ENCODE measurements at regions not wholly inside any gene's neighbourhood (a gene's known extent, or its start where the extent isn't known, plus 50 kb on each side); places are given as distances from the start of the nearest gene placed in this dataset.

- TF ChIP-seq ELF1 (IDR thresholded peaks at IDR 0.05) (no peak), TCF12 (IDR thresholded peaks at IDR 0.05) (peak; percentile 8; the same call in 1 of the 2 replicates)
- no peak overlapping the region for H3K4me3 ChIP-seq (ENCODE audit: low read depth in 2 of 2, low read length in 1 of 2)
- ChIA-PET POLR2A (no interaction called here), CTCF (interaction anchor here (1.0 kb wide), 1 partner anchor 22 kb away, joined by 3 read pairs; no protein-coding TSS in a partner anchor)
- H2AFZ ChIP-seq (ENCODE audit: low read depth): no peak overlapping the region
- no peak for DNase-seq
- H3K36me3 ChIP-seq (replicated peaks in 1 of 2; ENCODE audit: control insufficient read depth in 1 of 2, insufficient read depth in 2 of 2, low read length in 1 of 2): no peaks in the 10 kb centered on the region
- H3K9me3 ChIP-seq: no peaks in the 10 kb centered on the region
- no peaks in the 10 kb centered on the region for H4K20me1 ChIP-seq (ENCODE audit: insufficient read depth)
- no peak overlapping the region for H3K9ac ChIP-seq
- peaks cover 0 to 4% of the 10 kb centered on the region in 2 experiments; a peak in 1 of 4 replicates for H3K4me1 ChIP-seq (ENCODE audit: control insufficient read depth in 1 of 2, insufficient read depth in 2 of 2, low read depth in 1 of 2, low read length in 1 of 2)
- no peaks in the 10 kb centered on the region for H3K9me2 ChIP-seq
- H3K79me2 ChIP-seq (ENCODE audit: insufficient read depth): no peaks in the 10 kb centered on the region
- H3K27ac ChIP-seq (ENCODE audit: low read depth in 2 of 2, low read length in 1 of 2): no peak overlapping the region
- H3F3A ChIP-seq (replicated peaks; ENCODE audit: insufficient read depth): no peaks in the 10 kb centered on the region
- 73% methylated on average over 1 of the region's 1 CpG for WGBS (ENCODE audit: low lambda C conversion rate)
- no peaks in the 10 kb centered on the region for H3K27me3 ChIP-seq (ENCODE audit: insufficient read depth)
- H3K4me2 ChIP-seq: no peak overlapping the region
Observed at GRCh38 chr7:121516821-121517220, 120.7 kb upstream of the FAM3C start.

DNA sequence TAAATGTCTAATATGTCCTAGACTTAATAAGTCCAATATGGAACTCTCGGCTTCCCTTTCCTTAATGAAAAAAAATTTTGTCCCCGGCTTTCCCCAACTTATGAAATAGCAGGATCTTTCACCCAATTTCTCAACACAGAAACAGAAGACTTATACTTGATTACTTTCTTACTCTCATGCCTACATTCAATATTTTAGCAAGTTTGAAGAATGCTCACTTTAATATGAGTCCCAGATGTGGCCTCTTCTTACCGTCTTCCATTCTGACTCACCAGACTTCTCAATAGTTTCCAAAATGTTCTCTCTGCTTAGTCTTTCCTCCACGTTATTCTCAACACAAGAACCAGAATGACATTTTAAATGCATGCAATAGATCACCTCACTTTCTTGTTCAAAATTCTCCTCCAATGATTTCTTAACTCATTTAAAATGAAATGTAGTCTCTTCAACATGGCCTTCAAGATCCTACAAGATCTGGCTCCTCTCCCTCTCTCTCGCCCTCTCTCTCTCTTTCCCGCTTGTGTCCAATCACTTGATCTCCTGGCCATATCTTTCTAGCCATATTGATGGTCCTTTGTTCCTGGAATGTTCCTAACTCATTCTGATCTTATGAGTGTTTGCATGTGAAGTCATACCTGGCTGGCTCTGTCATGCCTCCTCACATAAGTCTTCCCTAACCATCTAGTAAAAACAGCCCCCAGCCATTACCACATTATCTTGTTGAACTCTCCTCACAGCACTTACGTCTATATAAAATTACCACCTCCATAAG is 119.7 kb upstream of the FAM3C start:
- Histone ChIP-seq H3K27ac (ENCODE audit: low read depth in 2 of 2, low read length in 1 of 2) (no peak overlapping the region; a peak in 1 of 4 replicates), H3K4me3 (ENCODE audit: low read depth in 2 of 2, low read length in 1 of 2) (no peak overlapping the region), H3F3A (replicated peaks; ENCODE audit: insufficient read depth) (no peaks in the 10 kb centered on the region), H3K4me2 (no peak overlapping the region), H3K9ac (no peak overlapping the region), H3K9me2 (no peaks in the 10 kb centered on the region), H2AFZ (ENCODE audit: low read depth) (no peak overlapping the region), H3K27me3 (ENCODE audit: insufficient read depth) (no peaks in the 10 kb centered on the region), H4K20me1 (ENCODE audit: insufficient read depth) (no peaks in the 10 kb centered on the region), H3K36me3 (replicated peaks in 1 of 2; ENCODE audit: control insufficient read depth in 1 of 2, insufficient read depth in 2 of 2, low read length in 1 of 2) (no peaks in the 10 kb centered on the region), H3K9me3 (peaks cover 3% of the 10 kb centered on the region; the same call in 1 of the 2 replicates), H3K4me1 (ENCODE audit: control insufficient read depth in 1 of 2, insufficient read depth in 2 of 2, low read depth in 1 of 2, low read length in 1 of 2) (no peaks in the 10 kb centered on the region; a peak in 1 of 4 replicates), H3K79me2 (ENCODE audit: insufficient read depth) (no peaks in the 10 kb centered on the region)
- WGBS (ENCODE audit: low lambda C conversion rate): 62% methylated on average over 7 of the region's 7 CpGs
- ChIA-PET POLR2A (no interaction called here), CTCF (interaction anchor here (1.0 kb wide), 1 partner anchor 21 kb away, joined by 3 read pairs; no protein-coding TSS in a partner anchor)
- no peak for DNase-seq
- TF ChIP-seq FOSL2 (IDR thresholded peaks at IDR 0.05; ENCODE audit: borderline replicate concordance, low read depth) (no peak), NFIC (IDR thresholded peaks at IDR 0.05; ENCODE audit: borderline replicate concordance) (no peak), SIN3A (IDR thresholded peaks at IDR 0.05; ENCODE audit: borderline replicate concordance, low read depth, low read length) (no peak), RFX5 (IDR thresholded peaks at IDR 0.05; ENCODE audit: low read length) (no peak), EP300 (IDR thresholded peaks at IDR 0.05; ENCODE audit: borderline replicate concordance in 1 of 2, low read depth in 1 of 2, low read length in 1 of 2) (no peak), RXRA (IDR thresholded peaks at IDR 0.05; ENCODE audit: borderline replicate concordance, low read depth) (no peak), TEAD4 (IDR thresholded peaks at IDR 0.05; ENCODE audit: borderline replicate concordance, insufficient read depth) (no peak), GATA2 (CRISPR knock-in tag; IDR thresholded peaks at IDR 0.05) (no peak), RCOR1 (IDR thresholded peaks at IDR 0.05; ENCODE audit: low read length) (no peak), FOXM1 (IDR thresholded peaks at IDR 0.05; ENCODE audit: low read depth) (no peak), USF2 (IDR thresholded peaks at IDR 0.05; ENCODE audit: borderline replicate concordance, low read depth, low read length) (no peak), CHD2 (IDR thresholded peaks at IDR 0.05; ENCODE audit: low read length, partially characterized antibody) (no peak), NRF1 (IDR thresholded peaks at IDR 0.05; ENCODE audit: low read depth, low read length) (no peak), ZBTB33 (IDR thresholded peaks at IDR 0.05; ENCODE audit: borderline replicate concordance, low read depth) (no peak), YY1 (IDR thresholded peaks at IDR 0.05; ENCODE audit: low read depth) (no peak), IRF3 (IDR thresholded peaks at IDR 0.05; ENCODE audit: low read depth, low read length) (no peak), RAD21 (IDR thresholded peaks at IDR 0.05; ENCODE audit: low read length) (no peak)
- TF ChIP-seq, protein P1, sequence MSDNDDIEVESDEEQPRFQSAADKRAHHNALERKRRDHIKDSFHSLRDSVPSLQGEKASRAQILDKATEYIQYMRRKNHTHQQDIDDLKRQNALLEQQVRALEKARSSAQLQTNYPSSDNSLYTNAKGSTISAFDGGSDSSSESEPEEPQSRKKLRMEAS (IDR thresholded peaks at IDR 0.05; ENCODE audit: low read depth): no peak

All from SK-N-SH (cell line).